WTC11 (cell line): ENCODE measurements at regions not wholly inside any gene's neighbourhood (a gene's known extent, or its start where the extent isn't known, plus 50 kb on each side); places are given as distances from the start of the nearest gene placed in this dataset.

Experiments
- ATAC-seq: fragments of 200-7000 bp; cut with Tn5 transposase; 2 replicates; pipeline ENCODE4 v1.10.0; 2021; ENCODE audit warnings: mild to moderate bottlenecking, moderate library complexity
- CTCF ChIA-PET: fragments of 300-600 bp; sonication (Branson Sonifier 250); formaldehyde crosslinking; loops from one replicate; lab custom pipeline; 2021; ENCODE audit warnings: antibody characterized with exemption; lab: Charles Lee
- POLR2A ChIA-PET: fragments of 350-600 bp; sonication (Branson Sonifier 250); formaldehyde crosslinking; loops from one replicate; lab custom pipeline; 2021; ENCODE audit warnings: antibody characterized with exemption; lab: Charles Lee
- DNase-seq: peaks from one replicate; pipeline ENCODE4 v3.0.0; 2021; ENCODE audit warnings: low spot score
- H3K27ac Mint-ChIP-seq: 2 replicates; pipeline ENCODE4 v1.8.0; 2021; ENCODE audit warnings: mixed read lengths
- H3K27me3 Mint-ChIP-seq: 2 replicates; pipeline ENCODE4 v1.8.0; 2021; ENCODE audit warnings: low read depth, mild to moderate bottlenecking, moderate library complexity, mixed read lengths
- H3K36me3 Mint-ChIP-seq: 2 replicates; pipeline ENCODE4 v1.8.0; 2021; ENCODE audit warnings: mixed read lengths
- H3K4me1 Mint-ChIP-seq: 2 replicates; pipeline ENCODE4 v1.8.0; 2022; ENCODE audit warnings: mixed read lengths
- H3K4me3 Mint-ChIP-seq: 2 replicates; pipeline ENCODE4 v1.8.0; 2021; ENCODE audit warnings: mild to moderate bottlenecking, moderate library complexity, mixed read lengths
- H3K9me3 Mint-ChIP-seq: 2 replicates; pipeline ENCODE4 v1.8.0; 2021; ENCODE audit warnings: mixed read lengths
- ESRRA ChIP-seq: sonication (generic); formaldehyde crosslinking; IDR thresholded peaks from 2 replicates; pipeline ENCODE4 v1.8.1; 2022; ENCODE audit warnings: mild to moderate bottlenecking, missing genetic modification reagents, borderline replicate concordance
- FOXJ3 ChIP-seq: sonication (generic); formaldehyde crosslinking; IDR thresholded peaks from 2 replicates; pipeline ENCODE4 v1.9.0; 2021; ENCODE audit warnings: missing genetic modification reagents, mild to moderate bottlenecking, borderline replicate concordance
- JUN ChIP-seq: sonication (generic); formaldehyde crosslinking; IDR thresholded peaks from 2 replicates; pipeline ENCODE4 v1.8.0; 2023; ENCODE audit warnings: mild to moderate bottlenecking, missing genetic modification reagents
- MYBL2 ChIP-seq: sonication (generic); formaldehyde crosslinking; IDR thresholded peaks from 2 replicates; pipeline ENCODE4 v1.8.1; 2023; ENCODE audit warnings: mild to moderate bottlenecking, moderate library complexity, missing genetic modification reagents
- NR3C1 ChIP-seq: sonication (generic); formaldehyde crosslinking; conservative IDR thresholded peaks from 2 replicates; pipeline ENCODE4 v1.8.1; 2023; ENCODE audit warnings: low read depth, mild to moderate bottlenecking, missing genetic modification reagents
- SMAD4 ChIP-seq: sonication (generic); formaldehyde crosslinking; IDR thresholded peaks from 2 replicates; pipeline ENCODE4 v1.8.0; 2022; ENCODE audit warnings: mild to moderate bottlenecking, missing genetic modification reagents
- TEAD4 ChIP-seq: sonication (generic); formaldehyde crosslinking; IDR thresholded peaks from 2 replicates; pipeline ENCODE4 v1.8.0; 2022; ENCODE audit warnings: mild to moderate bottlenecking, missing genetic modification reagents
- ZBTB21 ChIP-seq: sonication (generic); formaldehyde crosslinking; IDR thresholded peaks from 2 replicates; pipeline ENCODE4 v1.8.1; 2023; ENCODE audit warnings: mild to moderate bottlenecking, missing genetic modification reagents, borderline replicate concordance
- ZNF138 ChIP-seq: sonication (generic); formaldehyde crosslinking; conservative IDR thresholded peaks from 2 replicates; pipeline ENCODE4 v1.8.1; 2022; ENCODE audit warnings: mild to moderate bottlenecking, moderate library complexity, missing genetic modification reagents
- TF ChIP-seq, protein P1 (sequence below): sonication (generic); formaldehyde crosslinking; IDR thresholded peaks from 2 replicates; pipeline ENCODE4 v1.8.1; 2022; ENCODE audit warnings: mild to moderate bottlenecking, missing genetic modification reagents, moderate library complexity, borderline replicate concordance
- TF ChIP-seq, protein P2 (sequence below): sonication (generic); formaldehyde crosslinking; IDR thresholded peaks from 2 replicates; pipeline ENCODE4 v1.8.1; 2022; ENCODE audit warnings: missing genetic modification reagents, borderline replicate concordance
- TF ChIP-seq, protein P3 (sequence below): sonication (generic); formaldehyde crosslinking; IDR thresholded peaks from 2 replicates; pipeline ENCODE4 v1.8.0; 2022; ENCODE audit warnings: mild to moderate bottlenecking, missing genetic modification reagents
- TF ChIP-seq, protein P4 (sequence below): sonication (generic); formaldehyde crosslinking; IDR thresholded peaks from 2 replicates; pipeline ENCODE4 v1.8.1; 2023; ENCODE audit warnings: mild to moderate bottlenecking, missing genetic modification reagents, moderate library complexity
- TF ChIP-seq, protein P5 (sequence below): sonication (generic); formaldehyde crosslinking; IDR thresholded peaks from 2 replicates; pipeline ENCODE4 v1.8.1; 2022; ENCODE audit warnings: low read depth, mild to moderate bottlenecking, moderate library complexity, missing genetic modification reagents, borderline replicate concordance
- TF ChIP-seq, protein P6 (sequence below): fragments of 250-450 bp; sonication (Bioruptor Pico); IDR thresholded peaks from 2 replicates; pipeline ENCODE4 v1.8.0; 2021; ENCODE audit warnings: mild to moderate bottlenecking
- TF ChIP-seq, protein P7 (sequence below): sonication (generic); formaldehyde crosslinking; IDR thresholded peaks from 2 replicates; pipeline ENCODE4 v1.8.0; 2023; ENCODE audit warnings: mild to moderate bottlenecking, missing genetic modification reagents
- TF ChIP-seq, protein P8 (sequence below): sonication (generic); formaldehyde crosslinking; IDR thresholded peaks from 2 replicates; pipeline ENCODE4 v1.8.1; 2022; ENCODE audit warnings: low read depth, missing genetic modification reagents, borderline replicate concordance

DNA sequence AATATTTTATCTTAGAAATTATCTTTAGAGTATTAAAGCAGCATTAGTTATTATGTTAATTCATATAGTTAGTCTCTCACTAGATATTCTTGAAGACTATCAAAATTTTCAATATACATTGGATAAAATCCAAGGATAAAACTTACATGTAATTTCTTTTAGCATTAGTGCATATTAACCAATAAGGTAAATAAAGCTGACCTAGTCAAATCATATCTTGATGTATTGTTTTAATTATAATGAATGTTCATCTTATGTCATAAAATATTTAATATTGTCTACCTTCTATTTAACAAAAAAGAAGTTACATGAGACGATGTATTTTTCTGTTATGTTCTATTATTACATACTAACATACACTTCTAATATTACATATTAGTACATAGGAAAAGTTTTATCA lies 301.7 kb upstream of the DAB2 start:
- ATAC-seq, result no peak
- Mint-ChIP-seq H3K4me1 (no peaks in the 10 kb centered on the region), H3K9me3 (peaks cover 9% of the 10 kb centered on the region; the same call in 1 of the 2 replicates), H3K27me3 (no peaks in the 10 kb centered on the region), H3K4me3 (no peak overlapping the region), H3K27ac (no peak overlapping the region), H3K36me3 (no peaks in the 10 kb centered on the region)
- ChIA-PET CTCF (no interaction called here), POLR2A (no interaction called here)
- no peak for DNase-seq
- TF ChIP-seq ESRRA (CRISPR knock-in tag) (no peak), MYBL2 (CRISPR knock-in tag) (no peak), SMAD4 (CRISPR knock-in tag) (no peak), FOXJ3 (CRISPR knock-in tag) (no peak), TEAD4 (no peak), NR3C1 (CRISPR knock-in tag) (no peak), ZBTB21 (CRISPR knock-in tag) (no peak), ZNF138 (CRISPR knock-in tag) (no peak), JUN (no peak)
- TF ChIP-seq, protein P1, sequence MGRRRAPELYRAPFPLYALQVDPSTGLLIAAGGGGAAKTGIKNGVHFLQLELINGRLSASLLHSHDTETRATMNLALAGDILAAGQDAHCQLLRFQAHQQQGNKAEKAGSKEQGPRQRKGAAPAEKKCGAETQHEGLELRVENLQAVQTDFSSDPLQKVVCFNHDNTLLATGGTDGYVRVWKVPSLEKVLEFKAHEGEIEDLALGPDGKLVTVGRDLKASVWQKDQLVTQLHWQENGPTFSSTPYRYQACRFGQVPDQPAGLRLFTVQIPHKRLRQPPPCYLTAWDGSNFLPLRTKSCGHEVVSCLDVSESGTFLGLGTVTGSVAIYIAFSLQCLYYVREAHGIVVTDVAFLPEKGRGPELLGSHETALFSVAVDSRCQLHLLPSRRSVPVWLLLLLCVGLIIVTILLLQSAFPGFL, result no peak
- TF ChIP-seq, protein P2, sequence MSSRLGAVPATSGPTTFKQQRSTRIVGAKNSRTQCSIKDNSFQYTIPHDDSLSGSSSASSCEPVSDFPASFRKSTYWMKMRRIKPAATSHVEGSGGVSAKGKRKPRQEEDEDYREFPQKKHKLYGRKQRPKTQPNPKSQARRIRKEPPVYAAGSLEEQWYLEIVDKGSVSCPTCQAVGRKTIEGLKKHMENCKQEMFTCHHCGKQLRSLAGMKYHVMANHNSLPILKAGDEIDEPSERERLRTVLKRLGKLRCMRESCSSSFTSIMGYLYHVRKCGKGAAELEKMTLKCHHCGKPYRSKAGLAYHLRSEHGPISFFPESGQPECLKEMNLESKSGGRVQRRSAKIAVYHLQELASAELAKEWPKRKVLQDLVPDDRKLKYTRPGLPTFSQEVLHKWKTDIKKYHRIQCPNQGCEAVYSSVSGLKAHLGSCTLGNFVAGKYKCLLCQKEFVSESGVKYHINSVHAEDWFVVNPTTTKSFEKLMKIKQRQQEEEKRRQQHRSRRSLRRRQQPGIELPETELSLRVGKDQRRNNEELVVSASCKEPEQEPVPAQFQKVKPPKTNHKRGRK, result no peak
- TF ChIP-seq, protein P3, sequence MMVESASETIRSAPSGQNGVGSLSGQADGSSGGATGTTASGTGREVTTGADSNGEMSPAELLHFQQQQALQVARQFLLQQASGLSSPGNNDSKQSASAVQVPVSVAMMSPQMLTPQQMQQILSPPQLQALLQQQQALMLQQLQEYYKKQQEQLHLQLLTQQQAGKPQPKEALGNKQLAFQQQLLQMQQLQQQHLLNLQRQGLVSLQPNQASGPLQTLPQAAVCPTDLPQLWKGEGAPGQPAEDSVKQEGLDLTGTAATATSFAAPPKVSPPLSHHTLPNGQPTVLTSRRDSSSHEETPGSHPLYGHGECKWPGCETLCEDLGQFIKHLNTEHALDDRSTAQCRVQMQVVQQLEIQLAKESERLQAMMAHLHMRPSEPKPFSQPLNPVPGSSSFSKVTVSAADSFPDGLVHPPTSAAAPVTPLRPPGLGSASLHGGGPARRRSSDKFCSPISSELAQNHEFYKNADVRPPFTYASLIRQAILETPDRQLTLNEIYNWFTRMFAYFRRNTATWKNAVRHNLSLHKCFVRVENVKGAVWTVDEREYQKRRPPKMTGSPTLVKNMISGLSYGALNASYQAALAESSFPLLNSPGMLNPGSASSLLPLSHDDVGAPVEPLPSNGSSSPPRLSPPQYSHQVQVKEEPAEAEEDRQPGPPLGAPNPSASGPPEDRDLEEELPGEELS, result no peak
- TF ChIP-seq, protein P4, sequence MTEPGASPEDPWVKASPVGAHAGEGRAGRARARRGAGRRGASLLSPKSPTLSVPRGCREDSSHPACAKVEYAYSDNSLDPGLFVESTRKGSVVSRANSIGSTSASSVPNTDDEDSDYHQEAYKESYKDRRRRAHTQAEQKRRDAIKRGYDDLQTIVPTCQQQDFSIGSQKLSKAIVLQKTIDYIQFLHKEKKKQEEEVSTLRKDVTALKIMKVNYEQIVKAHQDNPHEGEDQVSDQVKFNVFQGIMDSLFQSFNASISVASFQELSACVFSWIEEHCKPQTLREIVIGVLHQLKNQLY, result no peak
- TF ChIP-seq, protein P5, sequence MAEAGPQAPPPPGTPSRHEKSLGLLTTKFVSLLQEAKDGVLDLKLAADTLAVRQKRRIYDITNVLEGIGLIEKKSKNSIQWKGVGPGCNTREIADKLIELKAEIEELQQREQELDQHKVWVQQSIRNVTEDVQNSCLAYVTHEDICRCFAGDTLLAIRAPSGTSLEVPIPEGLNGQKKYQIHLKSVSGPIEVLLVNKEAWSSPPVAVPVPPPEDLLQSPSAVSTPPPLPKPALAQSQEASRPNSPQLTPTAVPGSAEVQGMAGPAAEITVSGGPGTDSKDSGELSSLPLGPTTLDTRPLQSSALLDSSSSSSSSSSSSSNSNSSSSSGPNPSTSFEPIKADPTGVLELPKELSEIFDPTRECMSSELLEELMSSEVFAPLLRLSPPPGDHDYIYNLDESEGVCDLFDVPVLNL (CRISPR knock-in tag), result no peak
- TF ChIP-seq, protein P6, sequence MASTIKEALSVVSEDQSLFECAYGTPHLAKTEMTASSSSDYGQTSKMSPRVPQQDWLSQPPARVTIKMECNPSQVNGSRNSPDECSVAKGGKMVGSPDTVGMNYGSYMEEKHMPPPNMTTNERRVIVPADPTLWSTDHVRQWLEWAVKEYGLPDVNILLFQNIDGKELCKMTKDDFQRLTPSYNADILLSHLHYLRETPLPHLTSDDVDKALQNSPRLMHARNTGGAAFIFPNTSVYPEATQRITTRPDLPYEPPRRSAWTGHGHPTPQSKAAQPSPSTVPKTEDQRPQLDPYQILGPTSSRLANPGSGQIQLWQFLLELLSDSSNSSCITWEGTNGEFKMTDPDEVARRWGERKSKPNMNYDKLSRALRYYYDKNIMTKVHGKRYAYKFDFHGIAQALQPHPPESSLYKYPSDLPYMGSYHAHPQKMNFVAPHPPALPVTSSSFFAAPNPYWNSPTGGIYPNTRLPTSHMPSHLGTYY, result no peak
- TF ChIP-seq, protein P7, sequence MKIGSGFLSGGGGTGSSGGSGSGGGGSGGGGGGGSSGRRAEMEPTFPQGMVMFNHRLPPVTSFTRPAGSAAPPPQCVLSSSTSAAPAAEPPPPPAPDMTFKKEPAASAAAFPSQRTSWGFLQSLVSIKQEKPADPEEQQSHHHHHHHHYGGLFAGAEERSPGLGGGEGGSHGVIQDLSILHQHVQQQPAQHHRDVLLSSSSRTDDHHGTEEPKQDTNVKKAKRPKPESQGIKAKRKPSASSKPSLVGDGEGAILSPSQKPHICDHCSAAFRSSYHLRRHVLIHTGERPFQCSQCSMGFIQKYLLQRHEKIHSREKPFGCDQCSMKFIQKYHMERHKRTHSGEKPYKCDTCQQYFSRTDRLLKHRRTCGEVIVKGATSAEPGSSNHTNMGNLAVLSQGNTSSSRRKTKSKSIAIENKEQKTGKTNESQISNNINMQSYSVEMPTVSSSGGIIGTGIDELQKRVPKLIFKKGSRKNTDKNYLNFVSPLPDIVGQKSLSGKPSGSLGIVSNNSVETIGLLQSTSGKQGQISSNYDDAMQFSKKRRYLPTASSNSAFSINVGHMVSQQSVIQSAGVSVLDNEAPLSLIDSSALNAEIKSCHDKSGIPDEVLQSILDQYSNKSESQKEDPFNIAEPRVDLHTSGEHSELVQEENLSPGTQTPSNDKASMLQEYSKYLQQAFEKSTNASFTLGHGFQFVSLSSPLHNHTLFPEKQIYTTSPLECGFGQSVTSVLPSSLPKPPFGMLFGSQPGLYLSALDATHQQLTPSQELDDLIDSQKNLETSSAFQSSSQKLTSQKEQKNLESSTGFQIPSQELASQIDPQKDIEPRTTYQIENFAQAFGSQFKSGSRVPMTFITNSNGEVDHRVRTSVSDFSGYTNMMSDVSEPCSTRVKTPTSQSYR, result no peak
- TF ChIP-seq, protein P8, sequence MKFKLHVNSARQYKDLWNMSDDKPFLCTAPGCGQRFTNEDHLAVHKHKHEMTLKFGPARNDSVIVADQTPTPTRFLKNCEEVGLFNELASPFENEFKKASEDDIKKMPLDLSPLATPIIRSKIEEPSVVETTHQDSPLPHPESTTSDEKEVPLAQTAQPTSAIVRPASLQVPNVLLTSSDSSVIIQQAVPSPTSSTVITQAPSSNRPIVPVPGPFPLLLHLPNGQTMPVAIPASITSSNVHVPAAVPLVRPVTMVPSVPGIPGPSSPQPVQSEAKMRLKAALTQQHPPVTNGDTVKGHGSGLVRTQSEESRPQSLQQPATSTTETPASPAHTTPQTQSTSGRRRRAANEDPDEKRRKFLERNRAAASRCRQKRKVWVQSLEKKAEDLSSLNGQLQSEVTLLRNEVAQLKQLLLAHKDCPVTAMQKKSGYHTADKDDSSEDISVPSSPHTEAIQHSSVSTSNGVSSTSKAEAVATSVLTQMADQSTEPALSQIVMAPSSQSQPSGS, result no peak
